Hepatocyte (in vitro differentiated cells): ENCODE measurements at regions not wholly inside any gene's neighbourhood (a gene's known extent, or its start where the extent isn't known, plus 50 kb on each side); places are given as distances from the start of the nearest gene placed in this dataset.

Experiments
- EZH2phosphoT487 ChIP-seq: fragments of 200-600 bp; sonication (generic); IDR thresholded peaks from one replicate; pipeline ENCODE4 v1.6.1; 2018; ENCODE audit warnings: antibody characterized with exemption, mild to moderate bottlenecking, low read depth, moderate library complexity; ENCODE audit not compliant: unreplicated experiment, severe bottlenecking
- TF ChIP-seq, protein P1 (sequence below): fragments of 200-600 bp; sonication (generic); IDR thresholded peaks from 2 replicates; pipeline ENCODE4 v1.5.1; 2016; ENCODE audit warnings: antibody characterized with exemption, mild to moderate bottlenecking; ENCODE audit not compliant: poor library complexity

DNA sequence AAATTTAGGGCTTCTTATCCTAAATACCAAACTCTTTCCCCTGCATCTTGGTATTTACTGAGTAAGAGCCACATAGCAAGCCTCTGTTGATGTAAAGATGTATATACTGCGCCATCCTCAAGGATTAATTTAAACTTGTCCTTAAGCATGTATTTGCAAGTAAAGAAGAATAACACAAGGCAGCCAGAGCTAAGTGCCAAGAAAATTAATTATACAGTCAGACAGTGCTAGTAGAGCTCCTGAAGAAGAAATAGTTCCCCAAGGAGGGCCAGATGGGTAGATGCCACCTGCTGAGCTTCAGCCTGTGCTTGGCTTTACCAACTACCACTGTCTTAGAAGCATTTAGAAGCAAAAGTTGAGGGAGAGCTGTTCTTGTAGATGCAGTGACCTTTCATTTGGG, 470.0 kb downstream of the BUD13 start:
- TF ChIP-seq EZH2phosphoT487 = no peak
- TF ChIP-seq, protein P1, sequence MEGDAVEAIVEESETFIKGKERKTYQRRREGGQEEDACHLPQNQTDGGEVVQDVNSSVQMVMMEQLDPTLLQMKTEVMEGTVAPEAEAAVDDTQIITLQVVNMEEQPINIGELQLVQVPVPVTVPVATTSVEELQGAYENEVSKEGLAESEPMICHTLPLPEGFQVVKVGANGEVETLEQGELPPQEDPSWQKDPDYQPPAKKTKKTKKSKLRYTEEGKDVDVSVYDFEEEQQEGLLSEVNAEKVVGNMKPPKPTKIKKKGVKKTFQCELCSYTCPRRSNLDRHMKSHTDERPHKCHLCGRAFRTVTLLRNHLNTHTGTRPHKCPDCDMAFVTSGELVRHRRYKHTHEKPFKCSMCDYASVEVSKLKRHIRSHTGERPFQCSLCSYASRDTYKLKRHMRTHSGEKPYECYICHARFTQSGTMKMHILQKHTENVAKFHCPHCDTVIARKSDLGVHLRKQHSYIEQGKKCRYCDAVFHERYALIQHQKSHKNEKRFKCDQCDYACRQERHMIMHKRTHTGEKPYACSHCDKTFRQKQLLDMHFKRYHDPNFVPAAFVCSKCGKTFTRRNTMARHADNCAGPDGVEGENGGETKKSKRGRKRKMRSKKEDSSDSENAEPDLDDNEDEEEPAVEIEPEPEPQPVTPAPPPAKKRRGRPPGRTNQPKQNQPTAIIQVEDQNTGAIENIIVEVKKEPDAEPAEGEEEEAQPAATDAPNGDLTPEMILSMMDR = no peak
